SU-DHL-6 (cell line): ENCODE measurements at regions not wholly inside any gene's neighbourhood (a gene's known extent, or its start where the extent isn't known, plus 50 kb on each side); places are given as distances from the start of the nearest gene placed in this dataset.

Source experiments
- CTCF ChIP-seq: fragments of 200-600 bp; sonication (generic); IDR thresholded peaks from one replicate; pipeline ENCODE4 v1.5.1; 2017; ENCODE audit warnings: antibody characterized with exemption, mild to moderate bottlenecking, low read length, moderate library complexity; ENCODE audit not compliant: insufficient read depth, poor library complexity, severe bottlenecking
- EZH2phosphoT487 ChIP-seq: fragments of 200-600 bp; sonication (generic), shearing (Covaris generic); conservative IDR thresholded peaks from 2 replicates; pipeline ENCODE4 v1.6.1; 2018; ENCODE audit warnings: mild to moderate bottlenecking, antibody characterized with exemption, low read length, moderate library complexity, mixed read lengths

GRCh38 chr20:48454671-48455490, 372.9 kb downstream of the PREX1 start:
- no peak for TF ChIP-seq CTCF
- TF ChIP-seq EZH2phosphoT487, result no peak
